Skeletal muscle tissue (tissue), 3 donors: ENCODE measurements at regions not wholly inside any gene's neighbourhood (a gene's known extent, or its start where the extent isn't known, plus 50 kb on each side); places are given as distances from the start of the nearest gene placed in this dataset.

Experiments used
- H3K27ac ChIP-seq: one replicate; pipeline ENCODE4 v1.7.0; 2013; ENCODE audit warnings: mild to moderate bottlenecking, low read depth, low read length, inconsistent platforms
- H3K27me3 ChIP-seq, 3 donors: one replicate each; pipeline ENCODE4 v1.7.0; 2013; ENCODE audit warnings: low read length in 3 of 3; ENCODE audit not compliant: control insufficient read depth in 3 of 3, insufficient read depth in 3 of 3
- H3K36me3 ChIP-seq, 3 donors: one replicate each; pipeline ENCODE4 v1.7.0; 2013; ENCODE audit warnings: low read length in 3 of 3; ENCODE audit not compliant: control insufficient read depth in 3 of 3, insufficient read depth in 3 of 3
- H3K4me1 ChIP-seq, 3 donors: one replicate each; pipeline ENCODE4 v1.7.0; 2013; ENCODE audit warnings: low read length in 3 of 3, mild to moderate bottlenecking in 3 of 3; ENCODE audit not compliant: control insufficient read depth in 3 of 3, insufficient read depth in 3 of 3
- H3K4me3 ChIP-seq, 3 donors: one replicate each; pipeline ENCODE4 v1.7.0; 2013; ENCODE audit warnings: low read length in 3 of 3
- H3K9ac ChIP-seq, 3 donors: one replicate each; pipeline ENCODE4 v1.7.0; 2013; ENCODE audit warnings: low read length in 3 of 3, mild to moderate bottlenecking in 3 of 3, moderate library complexity in 2 of 3, low read depth in 1 of 3
- H3K9me3 ChIP-seq, 3 donors: one replicate each; pipeline ENCODE4 v1.7.0; 2013; ENCODE audit warnings: low read length in 3 of 3; ENCODE audit not compliant: control insufficient read depth in 3 of 3
- donor health status: Osteomylitis.

DNA sequence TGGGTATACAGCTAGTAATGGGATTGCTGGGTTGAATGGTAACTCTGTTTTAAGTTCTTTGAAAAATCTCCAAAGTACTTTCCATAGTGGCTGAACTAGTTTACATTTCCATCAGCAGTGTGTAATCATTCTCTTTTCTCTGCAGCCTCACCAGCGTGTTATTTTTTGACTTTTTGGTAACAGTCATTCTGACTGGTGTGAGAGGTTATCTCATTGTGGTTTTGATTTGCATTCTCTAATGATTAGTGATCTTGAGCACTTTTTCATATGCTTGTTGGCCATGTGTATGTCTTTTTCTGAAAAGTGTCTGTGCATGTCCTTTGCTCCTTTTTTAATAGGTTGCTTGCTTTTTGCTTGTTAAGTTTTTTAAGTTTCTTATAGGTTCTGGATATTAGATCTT is 194.2 kb upstream of the PHACTR1 start:
- H3K27me3 ChIP-seq: no peaks in the 10 kb centered on the region
- H3K4me1 ChIP-seq: no peaks in the 10 kb centered on the region
- H3K27ac ChIP-seq: no peak overlapping the region
- H3K4me3 ChIP-seq: no peak overlapping the region
- no peaks in the 10 kb centered on the region for H3K36me3 ChIP-seq
- no peak overlapping the region for H3K9ac ChIP-seq
- H3K9me3 ChIP-seq: no peaks in the 10 kb centered on the region

DNA sequence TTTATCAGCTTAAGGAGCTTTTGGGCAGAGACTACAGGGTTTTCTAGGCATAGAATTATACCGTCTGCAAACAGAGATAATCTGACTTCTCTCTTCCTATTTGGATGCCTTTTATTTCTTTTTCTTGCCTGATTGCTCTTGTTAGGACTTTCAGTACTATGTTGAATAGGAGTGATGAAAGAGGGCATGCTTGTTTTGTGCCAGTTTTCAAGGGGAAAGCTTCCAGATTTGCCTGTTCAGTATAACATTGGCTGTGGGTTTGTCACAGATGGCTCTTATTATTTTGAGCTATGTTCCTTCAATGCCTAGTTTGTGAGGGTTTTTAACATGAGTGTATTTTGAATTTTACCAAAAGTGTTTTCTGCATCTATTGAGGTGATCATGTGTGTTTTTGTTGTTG is 192.8 kb upstream of the PHACTR1 start:
- Histone ChIP-seq H3K36me3 (no peaks in the 10 kb centered on the region), H3K9ac (no peak overlapping the region), H3K9me3 (no peaks in the 10 kb centered on the region)

DNA sequence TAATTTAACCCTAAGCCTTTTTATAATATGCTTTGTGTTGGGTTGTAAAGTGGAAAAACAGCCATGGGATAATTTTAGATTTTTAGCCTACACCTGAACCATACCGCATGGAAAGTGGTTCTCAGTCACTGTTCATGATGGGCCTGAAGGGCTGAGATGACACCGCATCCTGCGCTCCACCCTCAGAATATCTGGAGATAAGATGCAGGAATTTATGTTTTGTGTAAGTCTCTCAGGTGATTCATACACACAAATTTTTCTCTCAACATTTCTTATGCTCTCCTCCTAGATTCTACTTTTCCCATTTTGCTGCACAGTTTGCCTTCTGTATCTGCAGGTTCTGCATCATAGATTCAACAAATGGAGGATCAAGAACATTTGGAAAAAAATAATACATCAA is 191.3 kb upstream of the PHACTR1 start:
- H3K9ac ChIP-seq: no peak overlapping the region
- H3K36me3 ChIP-seq: no peaks in the 10 kb centered on the region
- H3K4me1 ChIP-seq: no peaks in the 10 kb centered on the region
- no peak overlapping the region for H3K27ac ChIP-seq
- no peaks in the 10 kb centered on the region for H3K9me3 ChIP-seq
- H3K27me3 ChIP-seq: no peaks in the 10 kb centered on the region
- no peak overlapping the region for H3K4me3 ChIP-seq

More for the DNA sequence above, 192.8 kb upstream of the PHACTR1 start:
- H3K4me3 ChIP-seq: no peak overlapping the region
- H3K27ac ChIP-seq: no peak overlapping the region
- H3K27me3 ChIP-seq: no peaks in the 10 kb centered on the region
- H3K4me1 ChIP-seq: no peaks in the 10 kb centered on the region

DNA sequence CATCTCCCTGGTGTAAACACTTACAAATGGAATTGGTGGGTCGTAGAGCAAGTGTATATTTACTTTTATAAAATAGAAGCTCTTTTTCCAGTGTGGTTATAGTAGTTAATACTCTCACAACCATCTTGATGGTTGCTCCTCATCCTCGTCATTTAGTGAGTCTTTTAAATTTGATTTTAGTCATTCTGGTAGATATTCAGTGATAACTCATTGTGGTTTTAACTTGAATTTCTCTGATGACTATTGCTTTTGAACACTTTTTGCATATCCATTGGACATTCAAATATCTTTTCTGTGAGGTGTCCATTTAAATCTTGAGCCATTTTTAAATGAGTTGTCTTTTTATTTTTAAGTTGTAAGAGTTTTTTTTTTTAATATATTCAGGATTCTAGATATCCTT is 189.2 kb upstream of the PHACTR1 start:
- Histone ChIP-seq H3K27ac (no peak overlapping the region), H3K36me3 (no peaks in the 10 kb centered on the region), H3K9me3 (no peaks in the 10 kb centered on the region), H3K27me3 (no peaks in the 10 kb centered on the region), H3K4me1 (no peaks in the 10 kb centered on the region), H3K9ac (no peak overlapping the region), H3K4me3 (no peak overlapping the region)

DNA sequence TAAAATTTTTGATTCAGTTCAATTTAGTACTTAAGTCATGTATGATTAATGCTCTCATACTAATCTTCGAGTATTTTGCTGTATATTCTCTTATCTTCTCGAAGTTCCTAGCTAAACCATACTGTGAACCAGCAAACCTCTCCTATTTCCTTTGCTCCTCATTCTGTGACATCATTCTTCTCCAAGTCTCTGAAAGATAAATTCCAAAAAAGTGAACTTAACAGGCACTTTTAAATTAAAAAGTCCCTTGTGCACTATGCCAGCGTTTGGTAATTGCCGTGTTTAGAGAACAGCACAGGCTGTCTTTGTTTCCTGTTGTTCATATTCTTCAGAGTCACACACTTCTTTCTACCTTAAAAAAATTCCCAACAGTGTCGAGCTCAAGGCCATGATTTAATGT is 188.4 kb upstream of the PHACTR1 start:
- no peak overlapping the region for H3K4me3 ChIP-seq
- H3K27me3 ChIP-seq: no peaks in the 10 kb centered on the region
- H3K9me3 ChIP-seq: no peaks in the 10 kb centered on the region
- H3K27ac ChIP-seq: no peak overlapping the region
- H3K36me3 ChIP-seq: no peaks in the 10 kb centered on the region
- no peak overlapping the region for H3K9ac ChIP-seq
- no peaks in the 10 kb centered on the region for H3K4me1 ChIP-seq

DNA sequence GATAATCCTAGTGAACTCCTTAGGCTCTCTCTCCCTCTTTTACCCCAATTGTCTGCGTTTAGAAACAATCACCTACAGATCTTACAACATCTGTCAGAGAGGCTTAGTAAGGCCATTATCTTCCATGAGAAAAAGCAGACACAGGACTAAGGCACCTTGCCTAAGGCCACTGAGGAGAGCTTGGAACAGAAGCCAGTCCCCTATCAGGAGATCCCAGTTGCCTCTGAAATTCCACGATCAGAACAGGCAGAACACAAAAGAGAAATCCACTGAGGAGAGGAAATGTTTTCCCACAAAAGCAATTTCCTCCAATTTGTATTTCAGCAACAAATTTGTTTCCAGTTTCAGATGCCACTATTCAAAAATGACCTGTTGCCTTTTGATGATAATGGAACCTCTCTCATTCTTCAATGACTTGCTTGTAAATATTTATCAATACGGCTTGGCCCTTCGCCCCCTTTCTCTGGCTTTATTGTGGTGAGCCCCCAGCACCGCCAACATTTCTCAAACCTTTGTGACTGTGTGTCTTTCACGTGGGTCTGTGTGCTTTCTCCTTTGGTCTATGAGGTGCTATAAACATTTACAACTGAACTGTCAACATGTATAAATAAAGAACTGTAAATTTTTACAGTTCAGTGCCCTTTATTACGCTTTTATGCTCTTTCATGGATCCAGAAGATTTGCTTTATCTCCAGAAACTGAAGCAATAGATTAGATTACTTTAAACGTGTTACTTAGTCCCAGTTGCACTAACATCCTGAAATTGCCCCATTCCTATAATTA is 187.8 kb upstream of the PHACTR1 start:
- Histone ChIP-seq H3K9ac (no peak overlapping the region), H3K27ac (no peak overlapping the region)

DNA sequence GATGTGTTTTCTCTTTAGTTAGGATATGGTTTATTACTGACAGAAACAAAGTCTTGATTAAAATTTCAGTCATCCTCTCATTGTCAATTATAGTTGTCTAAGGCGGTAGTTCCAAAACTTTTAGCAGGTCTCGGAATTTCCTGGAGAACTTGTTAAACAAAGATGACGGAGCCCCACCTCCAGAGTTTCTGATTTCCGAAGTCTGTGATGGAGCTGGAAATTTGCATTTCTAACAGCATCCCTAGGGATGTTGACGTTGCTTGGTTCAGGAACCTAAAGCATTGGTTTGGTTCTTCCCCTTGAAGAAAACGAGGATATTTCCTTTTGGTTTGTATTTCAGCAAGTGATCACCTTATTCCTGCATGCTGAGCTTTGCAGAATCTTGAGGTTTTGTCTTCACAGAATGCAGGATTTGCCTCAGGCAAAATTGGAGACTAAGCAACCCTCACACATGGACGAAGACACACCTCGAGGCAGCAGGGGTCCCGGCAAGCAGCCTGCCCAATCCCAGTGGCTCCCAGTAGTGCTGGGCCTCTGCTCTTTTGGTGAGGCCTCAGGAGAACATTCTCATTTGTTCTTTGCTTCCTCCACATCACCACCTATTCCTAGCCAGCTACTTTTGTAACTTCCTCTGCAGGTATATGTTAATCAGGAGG is 187.1 kb upstream of the PHACTR1 start:
- Histone ChIP-seq H3K4me1 (no peaks in the 10 kb centered on the region), H3K4me3 (no peak overlapping the region), H3K27me3 (no peaks in the 10 kb centered on the region), H3K9ac (no peak overlapping the region), H3K9me3 (no peaks in the 10 kb centered on the region), H3K36me3 (no peaks in the 10 kb centered on the region), H3K27ac (no peak overlapping the region)

More for the DNA sequence above, 187.8 kb upstream of the PHACTR1 start:
- Histone ChIP-seq H3K9me3 (no peaks in the 10 kb centered on the region), H3K4me3 (no peak overlapping the region), H3K27me3 (no peaks in the 10 kb centered on the region), H3K36me3 (no peaks in the 10 kb centered on the region), H3K4me1 (no peaks in the 10 kb centered on the region)

DNA sequence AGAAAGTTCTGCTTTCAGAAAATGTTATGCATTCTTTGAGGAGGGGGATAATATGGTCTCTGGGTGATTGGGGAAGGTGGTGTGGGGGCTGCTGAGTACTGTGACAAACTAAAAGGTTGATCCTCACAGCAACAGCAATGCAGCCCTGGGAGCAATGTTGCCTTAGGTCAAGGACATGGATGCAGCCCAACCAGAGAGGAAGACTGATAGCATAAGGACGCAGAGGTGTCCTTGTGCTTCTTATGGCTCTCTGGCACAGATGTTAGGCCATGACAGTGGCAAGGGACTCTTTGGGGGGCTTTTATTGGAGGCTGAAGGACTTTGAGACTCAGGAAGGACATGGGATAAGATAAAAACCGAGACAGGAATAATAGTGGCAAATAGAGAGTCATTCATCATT is 186.2 kb upstream of the PHACTR1 start:
- Histone ChIP-seq H3K9me3 (no peaks in the 10 kb centered on the region), H3K27ac (no peak overlapping the region), H3K4me1 (no peaks in the 10 kb centered on the region), H3K9ac (no peak overlapping the region), H3K4me3 (no peak overlapping the region), H3K36me3 (no peaks in the 10 kb centered on the region), H3K27me3 (no peaks in the 10 kb centered on the region)

DNA sequence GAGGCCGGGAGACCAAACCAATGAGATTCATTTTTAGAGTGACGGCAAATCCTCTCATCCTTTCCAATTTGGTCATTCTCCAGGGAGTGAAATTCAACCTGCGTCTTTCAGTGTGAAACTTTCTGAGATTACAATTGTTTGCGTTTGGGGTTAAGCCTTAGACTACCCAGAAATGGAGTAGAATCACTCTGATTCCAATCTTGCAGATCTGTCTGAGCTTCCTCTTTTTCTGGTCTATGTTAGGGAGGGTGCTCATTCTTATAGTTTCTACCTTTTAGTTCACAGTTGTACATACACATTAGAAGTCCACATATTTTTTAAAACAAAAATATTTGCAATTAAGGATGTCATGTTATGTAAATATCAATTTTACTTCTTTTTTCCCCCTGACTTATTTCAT is 183.0 kb upstream of the PHACTR1 start:
- H3K9me3 ChIP-seq: no peaks in the 10 kb centered on the region
- H3K36me3 ChIP-seq: no peaks in the 10 kb centered on the region
- H3K27ac ChIP-seq: no peak overlapping the region
- H3K9ac ChIP-seq: no peak overlapping the region
- no peak overlapping the region for H3K4me3 ChIP-seq
- H3K27me3 ChIP-seq: no peaks in the 10 kb centered on the region
- no peaks in the 10 kb centered on the region for H3K4me1 ChIP-seq

DNA sequence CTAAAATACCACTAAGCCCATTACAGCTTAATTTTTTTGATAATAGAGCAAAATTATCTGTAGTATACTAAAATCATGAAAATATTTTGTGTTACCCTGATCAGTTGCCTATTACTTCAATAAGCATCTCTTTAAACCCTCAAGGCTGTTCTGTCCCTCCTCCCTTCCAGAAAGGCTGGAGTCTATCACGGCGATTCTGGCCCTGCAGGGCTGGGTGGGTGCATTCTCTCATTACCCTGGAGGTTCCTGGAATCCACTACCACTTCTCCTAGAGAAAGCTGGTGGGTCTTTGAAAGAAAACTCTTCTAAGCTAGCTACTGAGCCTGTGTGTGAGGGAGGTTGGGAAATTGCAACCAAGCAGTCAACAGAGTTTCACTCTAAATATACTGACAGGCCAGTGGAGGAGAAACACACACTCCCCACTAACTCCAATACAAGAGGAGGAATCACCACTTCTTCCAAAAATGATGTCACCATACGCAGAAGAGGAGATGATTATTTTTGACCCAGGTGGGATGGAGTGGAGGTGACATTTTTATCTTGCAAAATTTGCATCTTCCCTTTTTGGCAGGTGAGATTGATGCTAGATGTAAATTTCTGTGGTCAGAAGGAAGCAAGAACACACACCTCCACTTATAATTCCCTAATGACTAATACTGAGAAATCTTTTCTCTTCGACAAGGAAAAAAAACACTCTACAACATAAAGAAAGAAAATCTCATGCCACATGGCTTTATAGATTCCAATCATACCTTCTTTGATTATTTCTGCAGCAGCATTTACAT is 182.3 kb upstream of the PHACTR1 start:
- no peaks in the 10 kb centered on the region for H3K36me3 ChIP-seq
- H3K27me3 ChIP-seq: no peaks in the 10 kb centered on the region
- H3K27ac ChIP-seq: no peak overlapping the region
- H3K4me1 ChIP-seq: no peaks in the 10 kb centered on the region
- no peak overlapping the region for H3K4me3 ChIP-seq
- no peak overlapping the region for H3K9ac ChIP-seq
- no peaks in the 10 kb centered on the region for H3K9me3 ChIP-seq
